Right atrium auricular region (tissue), 2 donors: ENCODE measurements at regions not wholly inside any gene's neighbourhood (a gene's known extent, or its start where the extent isn't known, plus 50 kb on each side); places are given as distances from the start of the nearest gene placed in this dataset.
"Not testable (repeated sequence)": the region's sequence is repeated elsewhere in the genome, so short reads cannot be mapped to it uniquely, and the experiment has no call there.

Source experiments
- DNase-seq: peaks from one replicate; pipeline ENCODE4 v3.0.0-alpha.2; 2019; ENCODE audit warnings: low spot score
- H3K27ac ChIP-seq, 2 donors: fragments of 200-600 bp; sonication (generic); 1 replicate in 1 of 2; 2 replicates in 1 of 2; pipeline ENCODE4 v1.5.1; 2016 to 2019
- H3K27me3 ChIP-seq, 2 donors: fragments of 200-600 bp; sonication (generic); one replicate each; pipeline versions ENCODE4 v1.5.1 to v1.6.0; 2017 to 2019
- H3K36me3 ChIP-seq: fragments of 200-600 bp; sonication (generic); one replicate; pipeline ENCODE4 v1.5.1; 2016
- H3K4me1 ChIP-seq, 2 donors: fragments of 200-600 bp; sonication (generic); one replicate each; pipeline versions ENCODE4 v1.5.1 to v1.6.0; 2017 to 2019
- H3K4me3 ChIP-seq, 2 donors: fragments of 200-600 bp; sonication (generic); 1 replicate in 1 of 2; 2 replicates in 1 of 2; pipeline ENCODE4 v1.5.1; 2017 to 2019; ENCODE audit warnings: mild to moderate bottlenecking in 1 of 2, moderate library complexity in 1 of 2
- H3K9me3 ChIP-seq, 2 donors: fragments of 200-600 bp; sonication (generic); one replicate each; pipeline ENCODE4 v1.5.1; 2019
- TF ChIP-seq, protein P1 (sequence below), 2 donors: fragments of 200-600 bp; sonication (generic); IDR thresholded peaks; one replicate each; pipeline ENCODE4 v1.5.1; 2019; ENCODE audit warnings: antibody characterized with exemption in 2 of 2

GRCh38 chr2:184192649-184193048, 405.7 kb upstream of the ZNF804A start:
- no peak for DNase-seq
- no peak overlapping the region for H3K4me3 ChIP-seq
- no peaks in the 10 kb centered on the region for H3K4me1 ChIP-seq
- H3K36me3 ChIP-seq = no peaks in the 10 kb centered on the region
- no peaks in the 10 kb centered on the region for H3K27me3 ChIP-seq
- no peaks in the 10 kb centered on the region for H3K9me3 ChIP-seq
- TF ChIP-seq, protein P1, sequence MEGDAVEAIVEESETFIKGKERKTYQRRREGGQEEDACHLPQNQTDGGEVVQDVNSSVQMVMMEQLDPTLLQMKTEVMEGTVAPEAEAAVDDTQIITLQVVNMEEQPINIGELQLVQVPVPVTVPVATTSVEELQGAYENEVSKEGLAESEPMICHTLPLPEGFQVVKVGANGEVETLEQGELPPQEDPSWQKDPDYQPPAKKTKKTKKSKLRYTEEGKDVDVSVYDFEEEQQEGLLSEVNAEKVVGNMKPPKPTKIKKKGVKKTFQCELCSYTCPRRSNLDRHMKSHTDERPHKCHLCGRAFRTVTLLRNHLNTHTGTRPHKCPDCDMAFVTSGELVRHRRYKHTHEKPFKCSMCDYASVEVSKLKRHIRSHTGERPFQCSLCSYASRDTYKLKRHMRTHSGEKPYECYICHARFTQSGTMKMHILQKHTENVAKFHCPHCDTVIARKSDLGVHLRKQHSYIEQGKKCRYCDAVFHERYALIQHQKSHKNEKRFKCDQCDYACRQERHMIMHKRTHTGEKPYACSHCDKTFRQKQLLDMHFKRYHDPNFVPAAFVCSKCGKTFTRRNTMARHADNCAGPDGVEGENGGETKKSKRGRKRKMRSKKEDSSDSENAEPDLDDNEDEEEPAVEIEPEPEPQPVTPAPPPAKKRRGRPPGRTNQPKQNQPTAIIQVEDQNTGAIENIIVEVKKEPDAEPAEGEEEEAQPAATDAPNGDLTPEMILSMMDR (IDR thresholded peaks at IDR 0.05) = no peak
- no peak overlapping the region for H3K27ac ChIP-seq

DNA sequence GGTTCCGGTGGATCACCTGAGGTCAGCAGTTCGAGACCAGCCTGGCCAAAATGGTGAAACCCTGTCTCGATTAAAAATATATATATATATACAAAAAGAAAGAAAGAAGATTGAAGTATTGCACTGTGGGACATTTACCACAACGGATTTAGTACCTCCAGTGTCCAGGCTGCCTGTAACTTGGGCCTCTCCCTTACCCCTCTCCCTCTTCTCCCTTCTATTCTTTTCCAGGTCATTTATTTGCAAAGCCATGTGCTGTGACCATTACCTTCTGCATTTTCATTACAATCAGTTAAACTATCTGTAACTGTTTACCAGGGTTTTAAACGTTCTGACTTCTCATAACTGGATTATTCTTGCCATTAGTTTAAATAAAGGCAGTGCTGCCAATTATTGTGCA, 400.9 kb upstream of the ZNF804A start:
- TF ChIP-seq, protein P1 (IDR thresholded peaks at IDR 0.05) = no peak
- DNase-seq = no peak
- Histone ChIP-seq H3K36me3 (no peaks in the 10 kb centered on the region), H3K4me3 (no peak overlapping the region), H3K4me1 (no peaks in the 10 kb centered on the region), H3K27me3 (no peaks in the 10 kb centered on the region), H3K27ac (no peak overlapping the region), H3K9me3 (no peaks in the 10 kb centered on the region)

- H3K27me3 ChIP-seq, DNase-seq, H3K9me3 ChIP-seq, H3K36me3 ChIP-seq, H3K4me3 ChIP-seq, H3K27ac ChIP-seq, H3K4me1 ChIP-seq: not testable (repeated sequence)
These were observed 399.5 kb upstream of the ZNF804A start for GRCh38 chr2:184198791-184199190.

GRCh38 chr2:184199274-184199673, 399.1 kb upstream of the ZNF804A start:
- TF ChIP-seq, protein P1 (IDR thresholded peaks at IDR 0.05) = no peak
- no peak overlapping the region for H3K27ac ChIP-seq

DNA sequence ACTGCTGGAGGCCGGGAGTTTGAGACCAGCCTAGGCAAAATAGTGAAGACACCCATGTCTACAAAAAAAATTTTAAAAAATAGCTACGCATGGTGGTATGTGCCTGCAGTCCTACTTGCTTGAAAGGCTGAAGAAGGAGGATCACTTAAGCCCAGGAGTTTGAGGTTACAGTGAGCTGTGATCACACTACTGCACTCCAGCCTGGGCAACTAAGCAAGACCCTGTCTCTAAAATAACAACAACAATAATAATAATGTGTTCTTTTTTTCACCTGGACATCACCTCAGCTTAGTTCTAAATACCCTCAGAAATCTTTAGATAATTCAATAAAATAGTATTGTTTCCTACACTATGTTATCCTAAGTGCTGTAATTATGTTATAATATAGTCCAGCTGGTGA, 397.1 kb upstream of the ZNF804A start:
- Histone ChIP-seq H3K4me1 (no peaks in the 10 kb centered on the region), H3K27me3 (no peaks in the 10 kb centered on the region), H3K4me3 (no peak overlapping the region), H3K9me3 (no peaks in the 10 kb centered on the region), H3K27ac (no peak overlapping the region), H3K36me3 (no peaks in the 10 kb centered on the region)
- TF ChIP-seq, protein P1 (IDR thresholded peaks at IDR 0.05) = no peak
- DNase-seq = no peak

More at GRCh38 chr2:184199274-184199673, 399.1 kb upstream of the ZNF804A start:
- H3K9me3 ChIP-seq = no peaks in the 10 kb centered on the region
- H3K4me1 ChIP-seq = no peaks in the 10 kb centered on the region
- no peak overlapping the region for H3K4me3 ChIP-seq
- H3K27me3 ChIP-seq = no peaks in the 10 kb centered on the region
- H3K36me3 ChIP-seq = no peaks in the 10 kb centered on the region
- DNase-seq = no peak

DNA sequence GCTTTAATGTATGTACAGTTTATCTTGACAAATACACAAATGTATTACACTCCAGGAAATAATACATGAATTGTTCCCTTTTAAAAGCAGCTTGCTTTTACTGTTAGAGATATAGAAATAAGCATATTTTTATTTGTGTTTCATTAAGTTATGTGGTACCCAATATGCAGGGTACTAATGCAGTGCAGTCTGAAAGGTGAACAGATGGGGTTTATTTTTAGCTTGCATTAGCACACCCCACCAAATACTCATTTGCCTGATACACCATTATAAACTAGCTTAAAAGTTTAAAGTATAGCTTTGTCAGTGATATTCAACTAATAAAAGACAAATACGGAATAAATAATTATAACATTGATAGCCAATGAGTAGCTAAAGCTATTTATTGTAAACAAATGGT, 394.7 kb upstream of the ZNF804A start:
- DNase-seq = no peak
- H3K27me3 ChIP-seq = no peaks in the 10 kb centered on the region
- no peaks in the 10 kb centered on the region for H3K36me3 ChIP-seq
- H3K9me3 ChIP-seq = no peaks in the 10 kb centered on the region
- H3K27ac ChIP-seq = no peak overlapping the region
- H3K4me3 ChIP-seq = no peak overlapping the region
- TF ChIP-seq, protein P1 (IDR thresholded peaks at IDR 0.05) = no peak
- no peaks in the 10 kb centered on the region for H3K4me1 ChIP-seq
